ENCODE measurements at regions not wholly inside any gene's neighbourhood (a gene's known extent, or its start where the extent isn't known, plus 50 kb on each side); places are given as distances from the start of the nearest gene placed in this dataset.

- H3K36me3 ChIP-seq = no peaks in the 10 kb centered on the region
- ATAC-seq = no peak
- 36 to 46% methylated on average over 2 of the region's 2 CpGs for WGBS, 2 donors (ENCODE audit: low coverage in 1 of 2)
- H3K4me1 ChIP-seq = no peaks in the 10 kb centered on the region
- H3K27ac ChIP-seq = no peak overlapping the region
- H3K27me3 ChIP-seq = peaks cover 9% of the 10 kb centered on the region
- no peak overlapping the region for H3K4me3 ChIP-seq
- TF ChIP-seq POLR2AphosphoS5 (IDR thresholded peaks at IDR 0.05) (no peak), POLR2A (IDR thresholded peaks at IDR 0.05) (no peak), EP300 (IDR thresholded peaks at IDR 0.05) (no peak)
- TF ChIP-seq, protein P1, sequence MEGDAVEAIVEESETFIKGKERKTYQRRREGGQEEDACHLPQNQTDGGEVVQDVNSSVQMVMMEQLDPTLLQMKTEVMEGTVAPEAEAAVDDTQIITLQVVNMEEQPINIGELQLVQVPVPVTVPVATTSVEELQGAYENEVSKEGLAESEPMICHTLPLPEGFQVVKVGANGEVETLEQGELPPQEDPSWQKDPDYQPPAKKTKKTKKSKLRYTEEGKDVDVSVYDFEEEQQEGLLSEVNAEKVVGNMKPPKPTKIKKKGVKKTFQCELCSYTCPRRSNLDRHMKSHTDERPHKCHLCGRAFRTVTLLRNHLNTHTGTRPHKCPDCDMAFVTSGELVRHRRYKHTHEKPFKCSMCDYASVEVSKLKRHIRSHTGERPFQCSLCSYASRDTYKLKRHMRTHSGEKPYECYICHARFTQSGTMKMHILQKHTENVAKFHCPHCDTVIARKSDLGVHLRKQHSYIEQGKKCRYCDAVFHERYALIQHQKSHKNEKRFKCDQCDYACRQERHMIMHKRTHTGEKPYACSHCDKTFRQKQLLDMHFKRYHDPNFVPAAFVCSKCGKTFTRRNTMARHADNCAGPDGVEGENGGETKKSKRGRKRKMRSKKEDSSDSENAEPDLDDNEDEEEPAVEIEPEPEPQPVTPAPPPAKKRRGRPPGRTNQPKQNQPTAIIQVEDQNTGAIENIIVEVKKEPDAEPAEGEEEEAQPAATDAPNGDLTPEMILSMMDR (IDR thresholded peaks at IDR 0.05) = no peak
- no peaks in the 10 kb centered on the region for H3K9me3 ChIP-seq
These were observed 487.0 kb upstream of the TNC start for GRCh38 chr9:115604831-115605483.

GRCh38 chr9:115606838-115607237, 488.9 kb upstream of the TNC start:
- no peak overlapping the region for H3K27ac ChIP-seq
- TF ChIP-seq POLR2A (IDR thresholded peaks at IDR 0.05) = no peak
- TF ChIP-seq, protein P1 (IDR thresholded peaks at IDR 0.05) = no peak
- H3K36me3 ChIP-seq = no peaks in the 10 kb centered on the region
- no peaks in the 10 kb centered on the region for H3K9me3 ChIP-seq
- H3K4me3 ChIP-seq = no peak overlapping the region
- no peak for ATAC-seq
- no peaks in the 10 kb centered on the region for H3K4me1 ChIP-seq
- H3K27me3 ChIP-seq = peaks cover 9% of the 10 kb centered on the region

DNA sequence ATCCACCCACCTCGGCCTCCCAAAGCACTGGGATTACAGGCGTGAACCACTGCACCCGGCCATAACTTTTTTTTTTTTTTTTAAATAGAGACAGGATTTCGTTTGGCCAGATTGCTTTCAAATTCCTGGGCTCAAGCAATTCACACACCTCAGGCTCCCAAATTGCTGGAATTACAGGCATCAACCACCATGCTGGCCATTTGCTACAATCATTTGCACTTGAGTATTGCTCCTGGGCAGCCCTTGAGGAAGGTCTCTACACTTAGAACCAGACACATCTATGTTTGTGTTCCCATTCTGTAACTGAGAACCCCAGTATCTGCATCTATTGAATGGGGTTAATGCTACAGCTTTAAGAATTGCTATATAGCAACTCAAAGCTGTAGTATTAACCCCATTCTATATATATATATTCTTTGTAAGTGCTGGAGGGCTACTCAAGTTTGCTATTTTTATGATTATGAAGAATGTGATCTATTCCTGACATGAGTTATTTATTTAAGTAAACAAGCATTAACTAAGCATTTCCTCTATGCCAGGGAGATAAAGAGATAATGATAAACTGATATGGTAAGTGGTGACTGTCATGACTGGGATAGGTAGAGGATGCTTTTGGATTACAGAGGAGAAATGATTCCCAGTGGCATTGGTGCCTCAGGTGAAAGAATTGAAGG, 496.5 kb upstream of the TNC start:
- Histone ChIP-seq H3K27ac (no peak overlapping the region), H3K4me3 (no peak overlapping the region), H3K27me3 (peaks cover 11% of the 10 kb centered on the region), H3K36me3 (no peaks in the 10 kb centered on the region), H3K9me3 (peaks cover 0 to 5% (median 0%) of the 10 kb centered on the region in 3 donors), H3K4me1 (no peaks in the 10 kb centered on the region)
- no peak for TF ChIP-seq POLR2AphosphoS5 (IDR thresholded peaks at IDR 0.05)
- TF ChIP-seq EP300 (IDR thresholded peaks at IDR 0.05) = no peak
- TF ChIP-seq, protein P1 (IDR thresholded peaks at IDR 0.05) = no peak
- TF ChIP-seq POLR2A (IDR thresholded peaks at IDR 0.05) = no peak
- ATAC-seq = no peak
- 60 to 86% methylated on average over 1 to 4 of the region's 4 CpGs for WGBS, 2 donors (ENCODE audit: low coverage in 1 of 2)

GRCh38 chr9:115615000-115615401, 497.0 kb upstream of the TNC start:
- 52 to 69% methylated on average over 2 to 3 of the region's 3 CpGs for WGBS, 2 donors (ENCODE audit: low coverage in 1 of 2)
- peaks cover 8% of the 10 kb centered on the region for H3K27me3 ChIP-seq
- H3K36me3 ChIP-seq = no peaks in the 10 kb centered on the region
- no peak for ATAC-seq
- H3K9me3 ChIP-seq = peaks cover 0 to 9% (median 0%) of the 10 kb centered on the region in 3 donors
- no peaks in the 10 kb centered on the region for H3K4me1 ChIP-seq
- no peak for TF ChIP-seq POLR2AphosphoS5 (IDR thresholded peaks at IDR 0.05)
- TF ChIP-seq EP300 (IDR thresholded peaks at IDR 0.05) = no peak
- TF ChIP-seq, protein P1 (IDR thresholded peaks at IDR 0.05) = no peak
- TF ChIP-seq POLR2A (IDR thresholded peaks at IDR 0.05) = no peak
- H3K4me3 ChIP-seq = no peak overlapping the region
- H3K27ac ChIP-seq = no peak overlapping the region
